ENCODE measurements at regions not wholly inside any gene's neighbourhood (a gene's known extent, or its start where the extent isn't known, plus 50 kb on each side); places are given as distances from the start of the nearest gene placed in this dataset.

DNA sequence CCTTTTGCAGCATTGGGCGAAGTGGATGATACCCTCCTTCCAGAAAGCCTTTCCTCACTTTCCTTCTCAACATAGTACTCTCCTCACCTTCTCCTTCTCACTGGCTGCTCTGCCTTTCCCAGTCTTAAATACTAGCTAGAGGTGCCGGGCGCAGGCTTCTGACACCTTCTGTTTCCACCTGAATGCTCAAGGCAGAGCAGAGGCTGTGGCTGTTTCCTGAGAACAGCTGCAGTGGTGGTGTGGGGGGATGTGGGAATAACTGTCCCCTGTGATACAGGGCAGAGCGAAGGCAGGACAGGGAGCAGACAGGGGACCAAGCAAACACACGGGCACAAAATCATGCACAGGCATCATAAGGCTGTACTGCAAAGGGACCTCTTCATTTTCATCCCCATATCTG is 303.1 kb downstream of the SS18 start:
- Histone ChIP-seq H3K4me1 (ENCODE audit: control insufficient read depth, insufficient read depth, low read length) (no peaks in the 10 kb centered on the region), H3K9ac (ENCODE audit: low read length) (no peak overlapping the region), H3K4me3 (ENCODE audit: low read length) (no peak overlapping the region), H3K36me3 (ENCODE audit: control insufficient read depth, insufficient read depth, low read length) (no peaks in the 10 kb centered on the region), H3K27me3 (ENCODE audit: control insufficient read depth, insufficient read depth, low read length) (no peaks in the 10 kb centered on the region), H3K27ac (ENCODE audit: low read depth, low read length) (no peak overlapping the region)

DNA sequence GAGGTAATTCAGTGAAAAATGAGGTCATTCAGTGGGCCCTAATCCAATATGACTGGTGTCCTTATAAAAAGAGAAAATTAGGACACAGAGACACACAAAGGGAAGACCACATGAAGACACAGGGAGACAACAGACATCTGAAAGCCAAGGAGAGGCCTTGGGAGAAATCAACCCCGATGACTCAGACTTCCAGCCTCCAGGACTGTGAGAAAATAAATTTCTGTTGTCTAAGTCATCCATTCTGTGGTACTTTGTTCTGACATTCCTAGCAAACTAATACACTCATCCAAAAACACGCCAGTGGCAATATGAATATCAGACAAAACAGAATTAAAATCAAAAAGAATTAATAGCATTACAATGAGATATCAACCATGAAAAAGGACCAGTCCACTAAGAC is 303.7 kb downstream of the SS18 start:
- H3K36me3 ChIP-seq (ENCODE audit: control insufficient read depth, insufficient read depth, low read length) = no peaks in the 10 kb centered on the region
- H3K4me1 ChIP-seq (ENCODE audit: control insufficient read depth, insufficient read depth, low read length) = no peaks in the 10 kb centered on the region
- no peak overlapping the region for H3K27ac ChIP-seq (ENCODE audit: low read depth, low read length)
- H3K9ac ChIP-seq (ENCODE audit: low read length) = no peak overlapping the region
- H3K4me3 ChIP-seq (ENCODE audit: low read length) = no peak overlapping the region
- no peaks in the 10 kb centered on the region for H3K27me3 ChIP-seq (ENCODE audit: control insufficient read depth, insufficient read depth, low read length)

DNA sequence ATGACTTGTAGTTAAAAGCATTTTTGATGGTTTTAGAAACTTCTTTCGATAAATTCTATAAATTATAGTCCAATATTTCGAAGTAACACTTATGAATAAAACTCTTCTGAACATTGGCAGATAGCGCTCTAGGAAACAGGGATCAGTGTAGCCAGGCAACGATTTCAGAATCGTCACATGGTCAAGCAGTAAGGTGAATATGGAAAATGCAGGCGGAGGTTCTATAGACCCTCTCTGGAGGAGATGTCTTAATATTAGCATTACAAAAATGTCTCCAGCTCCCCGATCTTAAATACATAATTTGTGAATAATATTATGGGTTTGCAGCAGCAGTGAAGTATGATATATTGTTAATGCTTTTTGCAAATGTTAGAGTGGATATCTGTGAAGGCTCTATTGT is 310.3 kb downstream of the SS18 start:
- Histone ChIP-seq H3K4me1 (ENCODE audit: control insufficient read depth, insufficient read depth, low read length) (no peaks in the 10 kb centered on the region), H3K9ac (ENCODE audit: low read length) (no peak overlapping the region), H3K27me3 (ENCODE audit: control insufficient read depth, insufficient read depth, low read length) (no peaks in the 10 kb centered on the region), H3K36me3 (ENCODE audit: control insufficient read depth, insufficient read depth, low read length) (no peaks in the 10 kb centered on the region), H3K4me3 (ENCODE audit: low read length) (no peak overlapping the region), H3K27ac (ENCODE audit: low read depth, low read length) (no peak overlapping the region)

DNA sequence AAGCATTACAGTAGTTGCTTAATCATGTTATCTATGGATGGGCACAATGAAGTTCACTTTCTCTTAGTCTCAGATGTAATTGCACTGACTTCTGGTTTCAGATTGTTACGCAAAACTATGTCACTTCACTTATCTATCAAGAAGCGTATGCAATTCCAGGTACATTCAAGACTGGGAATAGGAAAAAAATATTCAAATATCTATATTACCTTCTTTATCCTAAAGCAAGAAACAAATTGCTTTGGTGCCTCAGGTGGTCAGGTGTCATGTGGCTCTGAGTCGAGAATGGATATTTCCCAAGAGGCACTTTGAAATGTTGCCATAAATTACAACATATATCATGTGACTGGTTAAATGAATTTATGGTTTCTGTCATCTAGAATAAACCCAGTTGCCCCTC is 318.6 kb downstream of the SS18 start:
- Histone ChIP-seq H3K27me3 (ENCODE audit: control insufficient read depth, insufficient read depth, low read length) (no peaks in the 10 kb centered on the region), H3K9ac (ENCODE audit: low read length) (no peak overlapping the region), H3K4me3 (ENCODE audit: low read length) (no peak overlapping the region), H3K4me1 (ENCODE audit: control insufficient read depth, insufficient read depth, low read length) (no peaks in the 10 kb centered on the region), H3K36me3 (ENCODE audit: control insufficient read depth, insufficient read depth, low read length) (no peaks in the 10 kb centered on the region), H3K27ac (ENCODE audit: low read depth, low read length) (no peak overlapping the region)

DNA sequence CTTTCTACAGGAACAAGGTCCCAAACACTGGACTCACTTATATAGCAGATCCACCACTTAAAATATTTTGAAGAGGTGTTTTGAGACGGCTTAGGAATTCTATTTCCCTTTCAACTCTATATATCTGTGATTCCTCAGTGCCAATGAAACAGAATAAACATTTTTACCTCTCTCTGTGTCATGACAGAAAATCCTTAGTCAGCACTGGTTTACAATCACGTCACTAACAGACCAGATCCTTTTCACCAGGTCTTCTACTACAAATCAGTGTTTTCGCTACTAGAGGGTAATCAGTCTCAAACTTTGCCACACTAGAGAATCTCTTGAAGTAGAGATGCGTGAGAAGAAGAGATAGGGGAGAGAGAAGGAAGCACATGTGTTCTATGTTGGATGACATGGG is 325.6 kb downstream of the SS18 start:
- no peaks in the 10 kb centered on the region for H3K36me3 ChIP-seq (ENCODE audit: control insufficient read depth, insufficient read depth, low read length)
- no peak overlapping the region for H3K4me3 ChIP-seq (ENCODE audit: low read length)
- no peak overlapping the region for H3K9ac ChIP-seq (ENCODE audit: low read length)
- no peak overlapping the region for H3K27ac ChIP-seq (ENCODE audit: low read depth, low read length)
- no peaks in the 10 kb centered on the region for H3K27me3 ChIP-seq (ENCODE audit: control insufficient read depth, insufficient read depth, low read length)
- no peaks in the 10 kb centered on the region for H3K4me1 ChIP-seq (ENCODE audit: control insufficient read depth, insufficient read depth, low read length)

DNA sequence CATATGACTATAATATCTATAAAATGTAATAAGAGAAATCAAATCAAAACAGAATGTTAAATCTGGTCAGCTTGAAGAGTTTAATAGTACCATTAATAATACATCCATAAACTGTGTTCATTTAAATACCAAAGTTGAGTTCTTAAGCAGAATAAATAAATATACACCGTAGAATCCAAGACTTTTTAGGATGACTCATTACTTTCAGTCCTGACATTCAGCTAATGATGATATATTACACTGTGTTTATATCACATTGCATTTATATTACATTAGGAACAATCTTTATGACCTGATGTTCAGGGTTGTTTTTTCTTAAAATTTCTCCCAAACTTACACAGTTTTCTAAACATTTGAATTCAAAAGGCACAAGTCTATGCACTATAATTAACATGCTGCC is 331.3 kb downstream of the SS18 start:
- Histone ChIP-seq H3K4me3 (ENCODE audit: low read length) (no peak overlapping the region), H3K27me3 (ENCODE audit: control insufficient read depth, insufficient read depth, low read length) (no peaks in the 10 kb centered on the region), H3K9ac (ENCODE audit: low read length) (no peak overlapping the region), H3K27ac (ENCODE audit: low read depth, low read length) (no peak overlapping the region), H3K36me3 (ENCODE audit: control insufficient read depth, insufficient read depth, low read length) (no peaks in the 10 kb centered on the region), H3K4me1 (ENCODE audit: control insufficient read depth, insufficient read depth, low read length) (no peaks in the 10 kb centered on the region)

DNA sequence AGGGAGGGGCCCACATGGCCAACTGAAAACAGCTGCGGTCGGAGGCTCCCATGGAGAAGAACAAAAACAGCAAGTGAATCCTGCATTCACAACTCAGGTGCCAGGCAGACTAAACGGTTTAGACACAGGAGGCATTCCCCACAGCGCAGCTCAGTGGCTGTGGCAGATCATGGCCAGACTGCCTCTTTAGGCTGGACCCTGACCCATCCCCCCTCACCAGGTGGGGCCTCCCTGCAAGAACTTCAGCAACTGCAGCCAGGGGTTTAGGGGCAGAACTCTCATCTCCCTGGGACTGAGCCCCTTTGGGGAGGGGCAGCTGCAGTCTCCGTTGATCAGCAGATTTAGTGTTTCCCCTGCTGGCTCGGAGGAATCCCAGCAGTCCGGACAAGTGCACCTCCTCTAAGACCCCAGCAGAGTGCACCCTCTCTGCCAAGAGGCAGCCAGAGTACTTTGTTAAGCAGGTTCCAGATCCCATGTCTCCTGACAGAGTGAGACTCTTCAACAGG is 346.7 kb downstream of the SS18 start:
- H3K9ac ChIP-seq (ENCODE audit: low read length) = no peak overlapping the region
- no peak overlapping the region for H3K4me3 ChIP-seq (ENCODE audit: low read length)
- H3K27ac ChIP-seq (ENCODE audit: low read depth, low read length) = no peak overlapping the region
- no peaks in the 10 kb centered on the region for H3K36me3 ChIP-seq (ENCODE audit: control insufficient read depth, insufficient read depth, low read length)
- H3K4me1 ChIP-seq (ENCODE audit: control insufficient read depth, insufficient read depth, low read length) = no peaks in the 10 kb centered on the region
- no peaks in the 10 kb centered on the region for H3K27me3 ChIP-seq (ENCODE audit: control insufficient read depth, insufficient read depth, low read length)

DNA sequence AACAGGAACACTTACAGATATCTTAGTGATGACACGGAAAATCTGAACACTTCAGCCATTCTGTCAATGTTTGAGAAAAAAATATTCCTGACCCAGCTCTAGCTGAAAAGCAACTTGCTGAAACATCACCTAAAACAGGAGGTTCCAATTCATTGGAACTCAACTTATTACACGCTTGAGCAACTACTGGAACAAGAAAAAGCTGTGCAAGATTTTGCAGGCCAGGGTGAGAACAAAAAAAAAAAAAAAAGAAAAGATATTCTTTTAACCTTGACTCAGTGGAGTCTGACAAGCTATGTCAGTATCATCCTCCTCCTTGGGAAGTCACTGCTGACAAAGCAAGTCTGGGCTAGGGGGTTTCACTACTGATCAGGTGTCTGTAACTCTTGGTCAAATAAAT is 351.0 kb downstream of the SS18 start:
- no peaks in the 10 kb centered on the region for H3K27me3 ChIP-seq (ENCODE audit: control insufficient read depth, insufficient read depth, low read length)
- H3K36me3 ChIP-seq (ENCODE audit: control insufficient read depth, insufficient read depth, low read length) = no peaks in the 10 kb centered on the region
- H3K9ac ChIP-seq (ENCODE audit: low read length) = no peak overlapping the region
- H3K4me1 ChIP-seq (ENCODE audit: control insufficient read depth, insufficient read depth, low read length) = no peaks in the 10 kb centered on the region
- no peak overlapping the region for H3K4me3 ChIP-seq (ENCODE audit: low read length)
- H3K27ac ChIP-seq (ENCODE audit: low read depth, low read length) = no peak overlapping the region

DNA sequence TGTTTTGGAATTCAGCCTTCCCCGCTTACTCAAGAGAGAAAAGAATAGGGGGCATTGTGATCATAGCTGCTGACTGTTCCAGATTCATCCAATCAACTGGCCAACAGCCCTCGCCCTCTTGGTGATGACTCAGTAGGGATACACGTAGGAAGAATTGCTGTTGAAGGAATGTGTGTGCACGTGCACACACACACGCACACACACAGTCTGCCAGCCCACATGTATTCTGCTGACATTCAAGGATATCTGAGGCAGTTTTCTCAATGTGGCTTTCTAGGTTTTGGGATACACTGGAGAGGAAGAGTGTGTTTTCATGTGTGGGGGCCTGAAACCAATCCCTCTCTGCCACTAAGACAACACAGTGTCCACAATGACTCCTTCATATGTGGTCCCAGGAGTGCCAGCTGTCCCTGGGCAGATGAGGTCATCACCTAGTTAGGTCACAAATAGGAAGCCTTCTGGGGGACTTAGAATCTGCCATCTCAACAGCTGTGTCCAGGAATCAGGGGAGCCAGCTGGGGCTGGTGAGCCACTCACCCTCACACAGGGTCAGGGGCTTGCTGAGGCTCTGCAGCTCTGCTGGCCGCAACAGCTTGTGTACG is 352.6 kb downstream of the SS18 start:
- Histone ChIP-seq H3K27me3 (ENCODE audit: control insufficient read depth, insufficient read depth, low read length) (no peaks in the 10 kb centered on the region), H3K4me3 (ENCODE audit: low read length) (no peak overlapping the region), H3K36me3 (ENCODE audit: control insufficient read depth, insufficient read depth, low read length) (no peaks in the 10 kb centered on the region), H3K9ac (ENCODE audit: low read length) (no peak overlapping the region), H3K27ac (ENCODE audit: low read depth, low read length) (no peak overlapping the region), H3K4me1 (ENCODE audit: control insufficient read depth, insufficient read depth, low read length) (no peaks in the 10 kb centered on the region)

DNA sequence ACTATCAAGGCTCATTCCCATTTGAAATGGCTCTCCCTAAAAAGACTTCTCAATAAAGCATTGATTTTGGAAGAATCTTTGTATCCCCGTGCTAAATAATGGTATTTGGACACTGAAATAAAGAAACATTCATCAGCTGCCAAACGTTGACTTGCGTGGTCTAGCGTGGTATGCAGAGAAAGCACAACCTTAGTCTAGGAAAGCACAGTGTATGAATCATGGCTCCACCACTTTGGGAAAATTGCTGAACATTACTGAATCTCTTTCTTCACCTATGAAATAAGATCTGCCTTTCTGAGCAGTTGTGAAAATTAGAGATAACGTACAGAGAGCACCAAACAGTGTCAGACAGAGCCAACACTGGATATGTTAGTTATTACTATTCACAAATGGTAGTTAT is 353.9 kb downstream of the SS18 start:
- H3K36me3 ChIP-seq (ENCODE audit: control insufficient read depth, insufficient read depth, low read length) = no peaks in the 10 kb centered on the region
- no peak overlapping the region for H3K4me3 ChIP-seq (ENCODE audit: low read length)
- no peak overlapping the region for H3K27ac ChIP-seq (ENCODE audit: low read depth, low read length)
- no peak overlapping the region for H3K9ac ChIP-seq (ENCODE audit: low read length)
- no peaks in the 10 kb centered on the region for H3K27me3 ChIP-seq (ENCODE audit: control insufficient read depth, insufficient read depth, low read length)
- H3K4me1 ChIP-seq (ENCODE audit: control insufficient read depth, insufficient read depth, low read length) = no peaks in the 10 kb centered on the region

DNA sequence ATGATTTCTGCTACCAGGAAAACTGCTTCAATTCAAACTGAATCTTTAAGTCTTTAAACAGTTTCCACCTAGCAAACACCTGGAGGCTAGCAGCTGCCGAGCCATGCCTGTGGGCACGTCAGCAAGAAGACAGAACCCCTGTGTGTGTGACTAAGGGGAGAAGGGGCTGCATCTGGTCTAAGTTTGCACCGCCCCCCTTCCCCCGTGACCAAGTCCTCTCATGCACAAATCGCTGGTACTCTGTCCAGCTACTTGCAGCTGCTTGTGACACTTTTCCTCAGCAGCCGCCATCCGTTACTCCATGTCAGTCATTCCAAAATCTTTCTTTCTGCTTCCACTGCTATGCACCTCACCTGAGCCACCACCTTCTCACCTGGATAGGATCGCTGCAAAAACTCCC is 355.0 kb downstream of the SS18 start:
- no peak overlapping the region for H3K9ac ChIP-seq (ENCODE audit: low read length)
- H3K27me3 ChIP-seq (ENCODE audit: control insufficient read depth, insufficient read depth, low read length) = no peaks in the 10 kb centered on the region
- no peak overlapping the region for H3K27ac ChIP-seq (ENCODE audit: low read depth, low read length)
- no peak overlapping the region for H3K4me3 ChIP-seq (ENCODE audit: low read length)
- no peaks in the 10 kb centered on the region for H3K4me1 ChIP-seq (ENCODE audit: control insufficient read depth, insufficient read depth, low read length)
- H3K36me3 ChIP-seq (ENCODE audit: control insufficient read depth, insufficient read depth, low read length) = no peaks in the 10 kb centered on the region

DNA sequence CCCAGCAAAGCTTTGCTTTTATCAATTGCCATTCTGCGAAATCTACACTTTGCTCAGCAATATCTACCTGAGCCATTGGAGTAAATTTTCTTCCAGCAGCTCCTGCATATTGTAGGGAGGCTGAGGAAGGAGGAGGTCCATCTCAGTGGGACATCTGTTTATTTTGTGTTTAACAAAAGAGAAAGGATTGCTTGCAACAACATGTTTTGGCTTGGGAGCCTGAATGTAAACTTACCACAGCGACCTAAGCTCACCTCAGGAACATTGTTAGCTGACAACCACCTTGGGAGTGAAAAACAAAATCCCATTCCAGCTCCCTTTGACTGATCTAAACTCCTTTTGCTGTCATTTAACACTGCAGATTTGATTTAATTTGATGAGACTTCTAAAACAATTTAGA is 356.1 kb downstream of the SS18 start:
- Histone ChIP-seq H3K9ac (ENCODE audit: low read length) (no peak overlapping the region), H3K27ac (ENCODE audit: low read depth, low read length) (no peak overlapping the region), H3K27me3 (ENCODE audit: control insufficient read depth, insufficient read depth, low read length) (no peaks in the 10 kb centered on the region), H3K4me3 (ENCODE audit: low read length) (no peak overlapping the region), H3K4me1 (ENCODE audit: control insufficient read depth, insufficient read depth, low read length) (no peaks in the 10 kb centered on the region), H3K36me3 (ENCODE audit: control insufficient read depth, insufficient read depth, low read length) (no peaks in the 10 kb centered on the region)

DNA sequence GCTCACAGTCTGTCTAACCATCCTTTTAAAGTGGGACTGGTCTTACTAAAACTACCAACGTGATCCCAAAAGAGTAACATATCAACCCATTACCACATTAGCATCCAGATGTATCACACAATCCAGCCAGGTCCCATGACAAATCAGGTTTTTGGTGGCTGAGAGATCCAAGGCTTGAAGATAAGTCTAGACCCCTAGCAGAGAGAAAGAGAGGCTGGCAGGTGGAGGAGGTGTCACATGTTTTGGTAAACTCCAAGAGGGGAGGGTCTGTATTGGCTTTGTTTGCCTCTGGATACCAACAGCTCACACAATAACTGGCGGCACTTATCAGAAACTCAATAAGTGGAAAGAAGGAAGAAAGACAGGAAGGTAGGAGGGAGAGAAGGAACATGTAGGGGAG is 357.6 kb downstream of the SS18 start:
- H3K36me3 ChIP-seq (ENCODE audit: control insufficient read depth, insufficient read depth, low read length) = no peaks in the 10 kb centered on the region
- no peak overlapping the region for H3K27ac ChIP-seq (ENCODE audit: low read depth, low read length)
- no peak overlapping the region for H3K4me3 ChIP-seq (ENCODE audit: low read length)
- no peaks in the 10 kb centered on the region for H3K27me3 ChIP-seq (ENCODE audit: control insufficient read depth, insufficient read depth, low read length)
- no peaks in the 10 kb centered on the region for H3K4me1 ChIP-seq (ENCODE audit: control insufficient read depth, insufficient read depth, low read length)
- H3K9ac ChIP-seq (ENCODE audit: low read length) = no peak overlapping the region
